A673 (cell line): ENCODE measurements at regions not wholly inside any gene's neighbourhood (a gene's known extent, or its start where the extent isn't known, plus 50 kb on each side); places are given as distances from the start of the nearest gene placed in this dataset.

ENCODE experiments used
- BruUV-seq: library from RNA; stranded (reverse); fragments of 400-500 nt; replicated peaks from 2 replicates; lab custom pipeline; 2021; lab: Mats Ljungman, UMichigan
- CTCF ChIA-PET: fragments of 300-600 bp; sonication (Branson Sonifier 250); formaldehyde crosslinking; loops from one replicate; lab custom pipeline; 2022; ENCODE audit warnings: antibody characterized with exemption; lab: Charles Lee
- POLR2A ChIA-PET: fragments of 300-600 bp; sonication (Branson Sonifier 250); formaldehyde crosslinking; loops from one replicate; lab custom pipeline; 2022; ENCODE audit warnings: antibody characterized with exemption; ENCODE audit not compliant: low non-redundant PET; lab: Charles Lee
- DNase-seq: peaks from one replicate; pipeline ENCODE4 v3.0.0-alpha.2; 2015; ENCODE audit warnings: low spot score
- H3K27ac ChIP-seq: fragments of 200-600 bp; sonication (generic); 2 replicates; pipeline ENCODE4 v1.5.1; 2016; ENCODE audit warnings: mixed run types, low read depth, mild to moderate bottlenecking, mixed read lengths, antibody characterized with exemption, low read length; ENCODE audit not compliant: poor library complexity, severe bottlenecking
- H3K27me3 ChIP-seq: fragments of 200-600 bp; sonication (generic); replicated peaks from 2 replicates; pipeline ENCODE4 v1.6.1; 2017; ENCODE audit warnings: mixed run types, low read depth, mild to moderate bottlenecking, mixed read lengths, antibody characterized with exemption, low read length; ENCODE audit not compliant: insufficient read depth, poor library complexity
- H3K36me3 ChIP-seq: fragments of 200-600 bp; sonication (generic); 2 replicates; pipeline ENCODE4 v1.6.1; 2016; ENCODE audit warnings: mixed run types, mild to moderate bottlenecking, mixed read lengths, antibody characterized with exemption, low read length; ENCODE audit not compliant: insufficient read depth, poor library complexity, severe bottlenecking
- H3K4me1 ChIP-seq: fragments of 200-600 bp; sonication (generic); 2 replicates; pipeline ENCODE4 v1.6.1; 2017; ENCODE audit warnings: mixed run types, mild to moderate bottlenecking, mixed read lengths, antibody characterized with exemption, low read length; ENCODE audit not compliant: insufficient read depth, poor library complexity, severe bottlenecking
- H3K4me3 ChIP-seq: fragments of 200-600 bp; sonication (generic); 2 replicates; pipeline ENCODE4 v1.5.1; 2016; ENCODE audit warnings: low read depth, mixed run types, mild to moderate bottlenecking, mixed read lengths, low read length; ENCODE audit not compliant: poor library complexity, severe bottlenecking
- H3K9me3 ChIP-seq: fragments of 200-600 bp; sonication (generic); 2 replicates; pipeline ENCODE4 v1.6.1; 2016; ENCODE audit warnings: mixed run types, low read depth, mild to moderate bottlenecking, mixed read lengths, antibody characterized with exemption, low read length; ENCODE audit not compliant: poor library complexity, severe bottlenecking
- EZH2 ChIP-seq: fragments of 200-600 bp; sonication (generic); IDR thresholded peaks from 2 replicates; pipeline ENCODE4 v1.6.1; 2017; ENCODE audit warnings: borderline replicate concordance, low read depth, mild to moderate bottlenecking, mixed read lengths, antibody characterized with exemption, low read length; ENCODE audit not compliant: poor library complexity, severe bottlenecking
- intact Hi-C: fragments of 100-400 bp; cut with micrococcal nuclease; formaldehyde crosslinking; loops from one replicate; pipeline ENCODE4 v1.10.0; 2022; ENCODE audit not compliant: unreplicated experiment
- TF ChIP-seq, protein P1 (sequence below): fragments of 300-800, 200-600 bp; sonication (generic); conservative IDR thresholded peaks from 2 replicates; pipeline ENCODE4 v1.5.1; 2017; ENCODE audit warnings: low read depth, mild to moderate bottlenecking, antibody characterized with exemption, low read length, moderate library complexity, mixed read lengths

DNA sequence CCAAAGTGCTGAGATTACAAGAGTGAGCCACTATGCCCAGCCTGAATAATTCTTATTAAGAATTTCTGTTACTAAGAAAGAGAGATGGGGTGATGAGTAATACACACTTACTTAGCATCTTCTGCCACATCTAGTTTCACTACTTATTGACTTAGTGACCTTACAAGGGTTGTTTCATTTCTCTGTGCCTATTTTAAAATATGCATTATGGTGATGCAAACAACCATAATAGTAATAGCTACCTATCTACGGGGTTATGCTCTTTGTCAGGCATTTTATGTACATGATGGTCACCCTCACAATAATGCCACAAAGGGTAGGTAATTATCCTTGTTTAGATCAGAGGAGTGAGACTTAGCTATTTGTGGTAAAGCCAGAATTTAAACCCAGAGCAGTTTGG, 499.0 kb upstream of the SGCD start:
- POLR2A ChIA-PET, result no interaction called here
- no TSS peak for BruUV-seq
- Histone ChIP-seq H3K36me3 (no peaks in the 10 kb centered on the region), H3K9me3 (no peaks in the 10 kb centered on the region), H3K27me3 (no peaks in the 10 kb centered on the region), H3K4me3 (no peak overlapping the region), H3K27ac (no peak overlapping the region), H3K4me1 (no peaks in the 10 kb centered on the region)
- no peak for DNase-seq
- intact Hi-C loops, result no loop called here
- CTCF ChIA-PET, result no interaction called here
- TF ChIP-seq EZH2, result no peak

DNA sequence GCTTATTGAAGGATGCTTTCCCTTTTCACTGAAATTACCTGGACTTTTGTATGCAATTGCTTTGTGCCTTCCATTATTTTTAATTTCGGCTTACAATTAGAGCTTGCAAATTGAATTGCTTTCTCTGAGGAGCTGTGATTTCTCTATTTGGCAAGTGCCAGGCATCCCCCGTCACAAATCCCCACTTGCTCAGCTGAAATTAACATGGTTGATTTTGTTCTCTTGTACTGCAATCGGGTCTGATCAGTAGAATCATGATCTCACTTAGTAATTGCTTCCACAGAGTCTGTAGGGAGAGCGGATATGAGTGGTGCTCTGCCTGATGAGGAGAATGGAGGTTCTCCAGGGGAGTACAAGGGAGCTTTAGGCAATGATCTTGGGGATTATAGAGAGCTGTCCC, 495.5 kb upstream of the SGCD start:
- H3K27ac ChIP-seq, result no peak overlapping the region
- intact Hi-C loops, result no loop called here
- no TSS peak for BruUV-seq
- ChIA-PET POLR2A (no interaction called here), CTCF (no interaction called here)
- H3K4me1 ChIP-seq, result no peaks in the 10 kb centered on the region
- no peak for DNase-seq
- no peaks in the 10 kb centered on the region for H3K9me3 ChIP-seq
- no peak overlapping the region for H3K4me3 ChIP-seq
- H3K36me3 ChIP-seq, result no peaks in the 10 kb centered on the region
- TF ChIP-seq EZH2, result no peak
- TF ChIP-seq, protein P1, sequence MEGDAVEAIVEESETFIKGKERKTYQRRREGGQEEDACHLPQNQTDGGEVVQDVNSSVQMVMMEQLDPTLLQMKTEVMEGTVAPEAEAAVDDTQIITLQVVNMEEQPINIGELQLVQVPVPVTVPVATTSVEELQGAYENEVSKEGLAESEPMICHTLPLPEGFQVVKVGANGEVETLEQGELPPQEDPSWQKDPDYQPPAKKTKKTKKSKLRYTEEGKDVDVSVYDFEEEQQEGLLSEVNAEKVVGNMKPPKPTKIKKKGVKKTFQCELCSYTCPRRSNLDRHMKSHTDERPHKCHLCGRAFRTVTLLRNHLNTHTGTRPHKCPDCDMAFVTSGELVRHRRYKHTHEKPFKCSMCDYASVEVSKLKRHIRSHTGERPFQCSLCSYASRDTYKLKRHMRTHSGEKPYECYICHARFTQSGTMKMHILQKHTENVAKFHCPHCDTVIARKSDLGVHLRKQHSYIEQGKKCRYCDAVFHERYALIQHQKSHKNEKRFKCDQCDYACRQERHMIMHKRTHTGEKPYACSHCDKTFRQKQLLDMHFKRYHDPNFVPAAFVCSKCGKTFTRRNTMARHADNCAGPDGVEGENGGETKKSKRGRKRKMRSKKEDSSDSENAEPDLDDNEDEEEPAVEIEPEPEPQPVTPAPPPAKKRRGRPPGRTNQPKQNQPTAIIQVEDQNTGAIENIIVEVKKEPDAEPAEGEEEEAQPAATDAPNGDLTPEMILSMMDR, result no peak
- no peaks in the 10 kb centered on the region for H3K27me3 ChIP-seq

DNA sequence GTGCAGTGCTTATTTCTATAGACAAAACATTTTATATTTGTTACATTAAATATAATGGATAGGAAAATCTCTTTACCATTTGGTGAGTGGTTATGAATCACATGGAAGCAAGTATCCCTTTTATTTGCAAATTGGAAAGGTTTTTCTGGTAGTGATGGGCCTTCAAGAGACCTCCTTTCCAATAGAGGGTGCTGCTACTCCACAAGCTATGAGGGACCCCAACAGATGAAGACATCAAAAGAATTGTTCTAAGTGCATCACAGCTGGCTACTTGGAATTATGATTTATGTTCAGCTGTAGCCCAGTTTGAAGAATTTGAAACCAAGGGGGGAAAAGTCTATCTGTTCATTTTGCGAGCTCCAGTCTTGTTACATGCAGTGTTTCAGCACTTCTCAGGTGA, 493.7 kb upstream of the SGCD start:
- intact Hi-C loops, result no loop called here
- no TSS peak for BruUV-seq
- Histone ChIP-seq H3K4me1 (no peaks in the 10 kb centered on the region), H3K27me3 (no peaks in the 10 kb centered on the region), H3K9me3 (no peaks in the 10 kb centered on the region), H3K36me3 (no peaks in the 10 kb centered on the region), H3K4me3 (no peak overlapping the region), H3K27ac (no peak overlapping the region)
- ChIA-PET POLR2A (no interaction called here), CTCF (no interaction called here)
- TF ChIP-seq EZH2, result no peak
- TF ChIP-seq, protein P1, result no peak
- DNase-seq, result peak; percentile 1

DNA sequence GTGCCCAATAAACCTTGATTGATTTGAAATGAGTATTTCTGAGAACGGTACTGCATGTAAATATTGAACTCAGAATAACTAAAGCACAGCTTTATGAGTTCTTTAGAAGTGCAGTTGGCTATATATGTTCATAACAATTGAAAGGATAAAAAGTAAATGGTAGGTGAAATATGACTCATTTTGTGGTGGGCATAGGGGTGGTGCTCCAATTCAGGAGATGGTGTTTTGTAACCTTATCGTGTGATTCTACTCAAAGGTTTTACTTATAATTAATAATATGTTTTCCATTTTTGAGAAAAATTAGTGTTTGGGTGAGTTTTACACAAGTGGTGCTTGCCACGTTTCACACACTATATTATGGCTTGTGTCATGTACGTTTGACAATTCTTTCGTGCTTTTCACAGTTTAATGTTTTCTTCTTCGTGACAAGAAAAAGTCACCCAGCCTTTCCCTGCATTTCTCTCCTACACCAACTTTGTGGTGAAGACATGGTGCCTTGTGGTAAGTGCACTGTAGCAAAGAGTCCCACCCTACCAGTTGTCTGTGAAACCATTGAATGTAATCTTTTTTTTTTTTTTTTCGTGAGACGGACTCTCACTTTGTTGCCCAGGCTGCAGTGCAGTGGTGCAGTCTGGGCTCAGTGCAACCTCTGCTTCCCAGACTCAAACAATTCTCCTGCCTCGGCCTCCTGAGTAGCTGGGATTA, 492.5 kb upstream of the SGCD start:
- ChIA-PET POLR2A (interaction anchor here (0.7 kb wide), 1 partner anchor 34 kb away, joined by 6 read pairs; no protein-coding TSS in a partner anchor), CTCF (no interaction called here)
- no peak for DNase-seq
- Histone ChIP-seq H3K4me1 (no peaks in the 10 kb centered on the region), H3K27ac (no peak overlapping the region), H3K9me3 (no peaks in the 10 kb centered on the region), H3K36me3 (no peaks in the 10 kb centered on the region), H3K27me3 (no peaks in the 10 kb centered on the region), H3K4me3 (no peak overlapping the region)
- TF ChIP-seq, protein P1, result no peak
- TF ChIP-seq EZH2, result no peak
- BruUV-seq, result no TSS peak
- intact Hi-C loops, result no loop called here
